HG02571 (cell line): ENCODE measurements at regions not wholly inside any gene's neighbourhood (a gene's known extent, or its start where the extent isn't known, plus 50 kb on each side); places are given as distances from the start of the nearest gene placed in this dataset.

Source experiments
- ATAC-seq: cut with Tn5 transposase; IDR thresholded peaks from one replicate; pipeline ENCODE4 v1.9.1; 2021; ENCODE audit warnings: mild to moderate bottlenecking, moderate library complexity; ENCODE audit not compliant: unreplicated experiment

DNA sequence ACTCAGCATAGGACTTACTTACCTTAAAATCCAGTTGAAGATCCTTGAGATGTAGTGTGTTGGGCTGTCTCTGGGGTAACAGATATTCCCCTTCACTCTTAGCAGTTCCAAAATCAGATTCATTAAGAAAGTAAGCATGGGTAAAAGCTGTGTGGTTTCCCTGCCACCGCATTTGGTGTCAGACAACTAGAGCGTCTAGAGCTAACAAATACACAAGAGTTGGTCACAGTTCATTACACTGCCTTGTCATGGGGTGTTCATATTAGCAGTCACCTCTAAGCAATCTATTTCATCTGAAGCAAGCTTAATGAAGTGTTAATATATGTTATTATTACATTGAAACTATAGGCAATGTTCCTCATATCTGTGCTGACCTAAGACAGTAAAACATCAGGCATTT is 342.8 kb downstream of the PPARGC1A start:
- no peak for ATAC-seq

DNA sequence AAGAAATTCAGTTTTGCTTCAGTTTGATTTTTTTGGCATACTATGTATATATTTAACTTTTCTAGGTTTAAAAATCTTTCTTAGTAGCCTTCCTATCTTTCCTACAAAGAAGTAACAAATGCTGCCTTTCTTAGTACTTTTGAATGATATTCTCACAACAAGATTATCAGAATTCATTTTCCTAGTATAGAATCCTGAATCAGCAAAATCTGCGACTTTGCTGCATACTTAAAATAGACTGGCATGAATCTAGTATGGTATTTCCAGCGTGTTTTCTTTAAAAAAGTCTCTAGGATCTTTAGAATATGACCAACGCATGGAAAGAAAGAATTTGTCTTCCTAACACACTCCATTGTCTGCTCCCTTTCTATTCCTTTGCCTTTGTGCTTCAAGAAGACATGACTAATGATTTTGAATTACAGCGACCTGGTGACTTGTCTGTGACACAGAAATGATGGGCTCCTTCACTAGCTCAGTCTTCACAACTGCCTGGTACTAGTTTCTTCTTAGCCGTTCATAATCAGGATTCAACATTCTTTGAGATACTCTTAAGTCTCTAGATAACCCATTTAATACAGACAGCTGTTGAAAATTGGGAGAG is 349.8 kb downstream of the PPARGC1A start:
- ATAC-seq, result no peak

DNA sequence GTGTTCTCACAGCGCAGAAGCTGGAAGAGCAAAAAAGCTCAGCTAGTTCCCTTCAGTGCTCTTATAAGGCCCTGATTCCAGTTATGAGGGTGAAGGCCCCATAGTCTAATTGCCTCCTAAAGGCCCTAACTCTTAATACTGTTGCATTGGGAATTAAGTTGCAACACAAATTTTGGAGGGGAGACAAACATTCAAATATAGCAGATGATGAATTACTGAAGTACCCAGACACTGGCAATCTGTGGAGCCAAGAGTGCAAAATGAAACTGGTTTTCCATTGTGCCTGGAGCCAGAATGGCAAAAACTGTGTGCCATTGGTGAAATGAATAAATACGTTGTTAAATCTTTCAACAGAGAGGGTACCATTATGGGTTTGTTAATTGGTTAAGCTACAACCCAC is 356.0 kb downstream of the PPARGC1A start:
- ATAC-seq, result no peak

- ATAC-seq, result no peak
Observed at GRCh38 chr4:23516716-23517115, 373.1 kb downstream of the PPARGC1A start.

GRCh38 chr4:23504083-23504482 is 385.8 kb downstream of the PPARGC1A start:
- no peak for ATAC-seq

- ATAC-seq, result no peak
Observed at GRCh38 chr4:23500894-23501449, 388.9 kb downstream of the PPARGC1A start.

- no peak for ATAC-seq
Observed at GRCh38 chr4:23485801-23486200, 404.0 kb downstream of the PPARGC1A start.

GRCh38 chr4:23484689-23485088 is 405.2 kb downstream of the PPARGC1A start:
- ATAC-seq, result no peak

GRCh38 chr4:23483320-23483960 is 406.4 kb downstream of the PPARGC1A start:
- ATAC-seq, result no peak

GRCh38 chr4:23481566-23481965 is 408.3 kb downstream of the PPARGC1A start:
- no peak for ATAC-seq

- no peak for ATAC-seq
Observed at GRCh38 chr4:23477905-23478304, 411.9 kb downstream of the PPARGC1A start.

- ATAC-seq, result no peak
Observed at GRCh38 chr4:23476515-23477090, 413.2 kb downstream of the PPARGC1A start.

DNA sequence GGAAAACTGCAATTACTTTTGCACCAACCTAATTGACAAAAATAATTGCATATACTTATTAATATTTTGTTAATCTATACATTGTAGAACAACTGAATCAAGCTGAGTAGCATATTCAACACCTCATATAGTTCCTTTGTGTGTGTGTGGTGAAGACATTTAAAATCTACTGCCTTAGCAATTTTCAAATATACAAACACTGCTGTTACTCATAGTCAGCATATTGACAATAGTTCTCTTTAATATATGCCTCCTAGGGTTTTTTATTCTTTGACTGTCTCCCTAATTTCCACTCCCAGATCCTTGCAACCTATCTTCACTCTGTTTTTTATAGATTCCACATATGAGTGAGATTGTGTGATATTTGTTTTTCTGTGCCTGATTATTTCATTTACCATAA is 426.8 kb downstream of the PPARGC1A start:
- no peak for ATAC-seq

DNA sequence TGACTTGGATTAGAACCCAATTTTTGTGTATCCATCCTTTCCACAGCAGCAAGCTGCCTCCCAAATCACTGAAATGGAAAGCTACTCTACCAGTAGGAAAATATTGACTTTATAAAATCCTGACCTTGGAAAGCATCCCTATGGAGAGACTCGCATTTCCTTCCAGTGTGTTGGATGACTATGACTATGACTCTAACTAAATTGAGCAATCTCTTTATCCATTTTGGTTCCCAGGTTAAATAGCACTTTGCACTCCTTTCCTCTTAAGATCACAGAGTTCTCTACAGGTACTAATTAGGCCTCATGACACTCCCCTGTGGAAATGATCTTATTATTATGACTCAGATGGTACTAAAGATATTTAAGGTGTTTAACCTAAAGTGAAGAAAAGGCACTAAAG is 431.8 kb downstream of the PPARGC1A start:
- ATAC-seq, result no peak

DNA sequence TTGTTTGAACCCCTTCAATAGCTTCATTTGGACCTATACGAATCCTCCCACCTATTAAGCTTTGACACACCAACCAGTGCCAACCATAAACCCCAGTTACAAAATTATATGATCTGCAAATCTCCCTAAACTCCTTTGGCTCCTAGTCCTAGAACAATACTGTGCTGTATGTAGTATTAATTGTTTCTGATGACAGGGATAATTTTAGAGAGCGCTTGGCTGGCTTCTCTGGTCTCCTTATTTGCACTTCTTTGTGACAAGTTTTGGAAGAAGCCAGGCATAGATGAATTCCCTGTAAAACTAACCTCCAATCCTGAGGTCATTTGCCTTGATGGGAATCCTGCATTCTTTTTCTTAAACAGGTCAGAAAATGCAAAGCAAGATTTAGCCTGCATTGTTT is 433.0 kb downstream of the PPARGC1A start:
- no peak for ATAC-seq

GRCh38 chr4:23455456-23456158 is 434.2 kb downstream of the PPARGC1A start:
- ATAC-seq, result no peak

- ATAC-seq, result no peak
Observed at GRCh38 chr4:23441530-23442069, 448.2 kb downstream of the PPARGC1A start.

DNA sequence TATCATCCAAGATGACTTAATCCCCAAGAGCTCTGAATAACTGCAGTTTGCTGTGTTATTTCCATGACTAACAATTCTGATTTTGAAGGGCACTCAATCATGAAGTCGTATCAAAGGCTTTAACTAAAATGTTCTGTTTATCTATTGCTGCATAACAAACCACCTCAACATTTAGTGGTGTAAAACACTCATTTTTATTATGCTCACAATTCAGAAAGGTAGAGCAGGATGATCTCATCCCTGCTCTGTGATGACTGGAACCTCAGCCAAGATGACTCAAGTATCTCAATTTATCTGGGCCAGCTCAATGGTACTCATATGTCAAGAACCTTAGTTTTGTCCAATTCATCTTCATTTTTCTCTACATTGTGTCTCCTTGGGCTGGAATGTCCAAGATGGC is 451.1 kb downstream of the PPARGC1A start:
- no peak for ATAC-seq

- ATAC-seq, result no peak
Observed at GRCh38 chr4:23429497-23429896, 460.4 kb downstream of the PPARGC1A start.

DNA sequence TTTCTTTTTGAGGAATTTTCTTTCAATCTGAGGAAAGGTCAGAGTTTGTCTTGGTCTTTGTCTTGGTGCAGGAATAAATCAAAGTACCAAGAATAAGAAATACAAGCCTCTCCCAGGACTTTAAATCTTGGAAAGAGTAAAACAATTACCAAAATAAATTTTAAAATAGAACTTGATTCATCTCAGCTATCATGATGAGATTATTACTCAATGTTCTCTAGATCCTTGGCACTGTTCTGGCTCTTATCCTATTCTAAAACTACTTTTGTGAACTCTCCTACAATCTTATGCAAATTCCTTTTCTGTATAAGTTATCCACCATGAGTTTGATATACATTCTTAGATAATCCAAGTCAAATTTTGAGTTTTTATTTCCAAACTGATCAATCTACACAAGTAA is 464.3 kb downstream of the PPARGC1A start:
- ATAC-seq, result no peak

DNA sequence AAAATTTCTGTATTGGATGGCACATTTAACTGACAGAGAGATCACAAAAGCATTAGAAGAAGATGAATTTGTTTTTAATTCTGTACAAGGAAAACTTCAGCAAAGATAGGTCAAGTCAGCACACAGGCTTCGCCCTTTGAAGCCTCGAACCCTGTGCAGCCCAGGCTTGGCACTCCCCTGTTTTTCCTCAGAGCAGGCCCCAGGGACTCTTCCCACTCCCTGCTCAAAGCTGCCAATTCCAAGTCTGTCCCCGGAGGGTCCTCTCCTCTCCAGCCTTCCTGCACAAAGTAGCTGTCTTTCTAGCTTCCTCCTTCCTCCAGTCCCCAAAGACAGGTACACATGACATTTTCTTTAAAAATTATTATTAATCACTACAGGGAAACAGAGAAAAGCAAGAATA is 466.3 kb downstream of the PPARGC1A start:
- no peak for ATAC-seq
